ENCODE measurements at regions not wholly inside any gene's neighbourhood (a gene's known extent, or its start where the extent isn't known, plus 50 kb on each side); places are given as distances from the start of the nearest gene placed in this dataset.

GRCh38 chr2:186907897-186908296 is 58.9 kb upstream of the ZSWIM2 start:
- TF ChIP-seq HCFC1 (IDR thresholded peaks at IDR 0.05; ENCODE audit: low read depth, low read length): no peak
- no peak for TF ChIP-seq YBX1 (IDR thresholded peaks at IDR 0.05)
- no peak for TF ChIP-seq SREBF1 (IDR thresholded peaks at IDR 0.05; ENCODE audit: borderline replicate concordance, low read depth, low read length)
- TF ChIP-seq USF2 (CRISPR knock-in tag; IDR thresholded peaks at IDR 0.05): no peak
- TF ChIP-seq RBBP5 (IDR thresholded peaks at IDR 0.05; ENCODE audit: borderline replicate concordance, insufficient read depth, low read length, poor library complexity, severe bottlenecking): no peak
- TF ChIP-seq TBP (optimal IDR thresholded peaks at IDR 0.05; ENCODE audit: low read depth, low read length): no peak
- TF ChIP-seq KLF1 (tag; IDR thresholded peaks at IDR 0.05): no peak
- TF ChIP-seq MAFK (IDR thresholded peaks at IDR 0.05; ENCODE audit: low read length): no peak
- TF ChIP-seq FOXJ3 (CRISPR knock-in tag; IDR thresholded peaks at IDR 0.05): no peak
- no peak for TF ChIP-seq FOXK1 (CRISPR knock-in tag; IDR thresholded peaks at IDR 0.05; ENCODE audit: borderline replicate concordance)

All from K562 (cell line).